ENCODE measurements at regions not wholly inside any gene's neighbourhood (a gene's known extent, or its start where the extent isn't known, plus 50 kb on each side); places are given as distances from the start of the nearest gene placed in this dataset.
"Not testable (repeated sequence)": the region's sequence is repeated elsewhere in the genome, so short reads cannot be mapped to it uniquely, and the experiment has no call there.

- H3K27me3 Mint-ChIP-seq (ENCODE audit: low read depth) = no peaks in the 10 kb centered on the region
- no peak overlapping the region for H3K27ac Mint-ChIP-seq
- no peaks in the 10 kb centered on the region for H3K9me3 Mint-ChIP-seq
- no peak for DNase-seq
- H3K4me1 Mint-ChIP-seq (ENCODE audit: low read depth) = no peaks in the 10 kb centered on the region
- no peak overlapping the region for H3K4me3 Mint-ChIP-seq
- no peaks in the 10 kb centered on the region for H3K36me3 Mint-ChIP-seq (ENCODE audit: low read depth)
- CTCF ChIA-PET = no interaction called here
- intact Hi-C loops (cut with micrococcal nuclease) = no loop called here
Observed at GRCh38 chr5:153372425-153373129, 117.9 kb upstream of the GRIA1 start.

- no peak for DNase-seq
- Mint-ChIP-seq H3K9me3 (no peaks in the 10 kb centered on the region), H3K4me1 (ENCODE audit: low read depth) (no peaks in the 10 kb centered on the region), H3K4me3 (no peak overlapping the region), H3K27me3 (ENCODE audit: low read depth) (no peaks in the 10 kb centered on the region), H3K27ac (no peak overlapping the region), H3K36me3 (ENCODE audit: low read depth) (no peaks in the 10 kb centered on the region)
- intact Hi-C loops (cut with micrococcal nuclease) = no loop called here
- CTCF ChIA-PET = no interaction called here
Observed at GRCh38 chr5:153373130-153373498, 117.4 kb upstream of the GRIA1 start.

GRCh38 chr5:153381630-153382029 is 108.8 kb upstream of the GRIA1 start:
- H3K4me1 Mint-ChIP-seq (ENCODE audit: low read depth); H3K36me3 Mint-ChIP-seq (ENCODE audit: low read depth); H3K27ac Mint-ChIP-seq; H3K27me3 Mint-ChIP-seq (ENCODE audit: low read depth); intact Hi-C loops (cut with micrococcal nuclease); H3K9me3 Mint-ChIP-seq; H3K4me3 Mint-ChIP-seq; DNase-seq; CTCF ChIA-PET: not testable (repeated sequence)

- Mint-ChIP-seq H3K4me1 (ENCODE audit: low read depth) (no peaks in the 10 kb centered on the region), H3K9me3 (peaks cover 5% of the 10 kb centered on the region), H3K4me3 (no peak overlapping the region), H3K27ac (no peak overlapping the region), H3K27me3 (ENCODE audit: low read depth) (no peaks in the 10 kb centered on the region), H3K36me3 (ENCODE audit: low read depth) (no peaks in the 10 kb centered on the region)
- no peak for DNase-seq
- intact Hi-C loops (cut with micrococcal nuclease) = no loop called here
- CTCF ChIA-PET = no interaction called here
Observed at GRCh38 chr5:153390569-153390968, 99.9 kb upstream of the GRIA1 start.

- Mint-ChIP-seq H3K36me3 (ENCODE audit: low read depth) (no peaks in the 10 kb centered on the region), H3K9me3 (no peaks in the 10 kb centered on the region), H3K4me3 (no peak overlapping the region), H3K27ac (no peak overlapping the region), H3K4me1 (ENCODE audit: low read depth) (no peaks in the 10 kb centered on the region), H3K27me3 (ENCODE audit: low read depth) (no peaks in the 10 kb centered on the region)
- CTCF ChIA-PET = no interaction called here
- no peak for DNase-seq
- intact Hi-C loops (cut with micrococcal nuclease) = no loop called here
Observed at GRCh38 chr5:153399595-153399994, 90.9 kb upstream of the GRIA1 start.

- CTCF ChIA-PET = no interaction called here
- Mint-ChIP-seq H3K4me1 (ENCODE audit: low read depth) (no peaks in the 10 kb centered on the region), H3K27ac (no peak overlapping the region), H3K9me3 (no peaks in the 10 kb centered on the region), H3K27me3 (ENCODE audit: low read depth) (no peaks in the 10 kb centered on the region), H3K4me3 (no peak overlapping the region), H3K36me3 (ENCODE audit: low read depth) (no peaks in the 10 kb centered on the region)
- no peak for DNase-seq
- intact Hi-C loops (cut with micrococcal nuclease) = no loop called here
Observed at GRCh38 chr5:153400931-153401330, 89.5 kb upstream of the GRIA1 start.

GRCh38 chr5:153402550-153402949 is 87.9 kb upstream of the GRIA1 start:
- no peak for DNase-seq
- Mint-ChIP-seq H3K27me3 (ENCODE audit: low read depth) (peaks cover 2% of the 10 kb centered on the region), H3K36me3 (ENCODE audit: low read depth) (no peaks in the 10 kb centered on the region), H3K4me3 (no peak overlapping the region), H3K9me3 (no peaks in the 10 kb centered on the region), H3K27ac (no peak overlapping the region), H3K4me1 (ENCODE audit: low read depth) (no peaks in the 10 kb centered on the region)
- intact Hi-C loops (cut with micrococcal nuclease) = no loop called here
- CTCF ChIA-PET = no interaction called here

- Mint-ChIP-seq H3K36me3 (ENCODE audit: low read depth) (no peaks in the 10 kb centered on the region), H3K27ac (no peak overlapping the region), H3K27me3 (ENCODE audit: low read depth) (peaks cover 4% of the 10 kb centered on the region), H3K9me3 (no peaks in the 10 kb centered on the region), H3K4me1 (ENCODE audit: low read depth) (no peaks in the 10 kb centered on the region), H3K4me3 (no peak overlapping the region)
- DNase-seq = no peak
- CTCF ChIA-PET = no interaction called here
- intact Hi-C loops (cut with micrococcal nuclease) = no loop called here
Observed at GRCh38 chr5:153403470-153403869, 87.0 kb upstream of the GRIA1 start.

- H3K27ac Mint-ChIP-seq = no peak overlapping the region
- CTCF ChIA-PET = interaction anchor here (1.5 kb wide), 1 partner anchor 307 kb away, joined by 5 read pairs; no protein-coding TSS in a partner anchor
- peaks cover 4% of the 10 kb centered on the region for H3K27me3 Mint-ChIP-seq (ENCODE audit: low read depth)
- no peaks in the 10 kb centered on the region for H3K36me3 Mint-ChIP-seq (ENCODE audit: low read depth)
- no peaks in the 10 kb centered on the region for H3K9me3 Mint-ChIP-seq
- no peaks in the 10 kb centered on the region for H3K4me1 Mint-ChIP-seq (ENCODE audit: low read depth)
- DNase-seq = no peak
- H3K4me3 Mint-ChIP-seq = no peak overlapping the region
- intact Hi-C loops (cut with micrococcal nuclease) = no loop called here
Observed at GRCh38 chr5:153404747-153405146, 85.7 kb upstream of the GRIA1 start.

- no peak overlapping the region for H3K4me3 Mint-ChIP-seq
- peaks cover 9% of the 10 kb centered on the region for H3K9me3 Mint-ChIP-seq
- intact Hi-C loops (cut with micrococcal nuclease) = no loop called here
- H3K36me3 Mint-ChIP-seq (ENCODE audit: low read depth) = no peaks in the 10 kb centered on the region
- no peaks in the 10 kb centered on the region for H3K27me3 Mint-ChIP-seq (ENCODE audit: low read depth)
- CTCF ChIA-PET = no interaction called here
- H3K27ac Mint-ChIP-seq = no peak overlapping the region
- no peaks in the 10 kb centered on the region for H3K4me1 Mint-ChIP-seq (ENCODE audit: low read depth)
- DNase-seq = no peak
Observed at GRCh38 chr5:153421676-153422075, 68.8 kb upstream of the GRIA1 start.

- intact Hi-C loops (cut with micrococcal nuclease) = no loop called here
- no peaks in the 10 kb centered on the region for H3K4me1 Mint-ChIP-seq (ENCODE audit: low read depth)
- no peaks in the 10 kb centered on the region for H3K27me3 Mint-ChIP-seq (ENCODE audit: low read depth)
- CTCF ChIA-PET = no interaction called here
- no peak overlapping the region for H3K27ac Mint-ChIP-seq
- H3K36me3 Mint-ChIP-seq (ENCODE audit: low read depth) = no peaks in the 10 kb centered on the region
- DNase-seq = peak; percentile 9
- no peak overlapping the region for H3K4me3 Mint-ChIP-seq
- peaks cover 4% of the 10 kb centered on the region for H3K9me3 Mint-ChIP-seq
Observed at GRCh38 chr5:153425914-153426313, 64.6 kb upstream of the GRIA1 start.

GRCh38 chr5:153429761-153430380 is 60.6 kb upstream of the GRIA1 start:
- intact Hi-C loops (cut with micrococcal nuclease) = no loop called here
- no peaks in the 10 kb centered on the region for H3K4me1 Mint-ChIP-seq (ENCODE audit: low read depth)
- H3K27me3 Mint-ChIP-seq (ENCODE audit: low read depth) = no peaks in the 10 kb centered on the region
- peak overlapping the region; percentile 37 for H3K27ac Mint-ChIP-seq
- peaks cover 1% of the 10 kb centered on the region for H3K9me3 Mint-ChIP-seq
- CTCF ChIA-PET = no interaction called here
- no peak overlapping the region for H3K4me3 Mint-ChIP-seq
- DNase-seq = peak; percentile 17
- H3K36me3 Mint-ChIP-seq (ENCODE audit: low read depth) = no peaks in the 10 kb centered on the region

GRCh38 chr5:153432583-153432982 is 57.9 kb upstream of the GRIA1 start:
- no peak for DNase-seq
- no peak overlapping the region for H3K4me3 Mint-ChIP-seq
- H3K4me1 Mint-ChIP-seq (ENCODE audit: low read depth) = no peaks in the 10 kb centered on the region
- no peak overlapping the region for H3K27ac Mint-ChIP-seq
- no peaks in the 10 kb centered on the region for H3K36me3 Mint-ChIP-seq (ENCODE audit: low read depth)
- CTCF ChIA-PET = interaction anchor here (0.6 kb wide), 1 partner anchor 10 kb away, joined by 4 read pairs; no protein-coding TSS in a partner anchor
- peaks cover 1% of the 10 kb centered on the region for H3K9me3 Mint-ChIP-seq
- no peaks in the 10 kb centered on the region for H3K27me3 Mint-ChIP-seq (ENCODE audit: low read depth)
- intact Hi-C loops (cut with micrococcal nuclease) = no loop called here

Measured in activated naive CD4-positive, alpha-beta T cell treated with anti-CD3 and anti-CD28 coated beads for 36 hours (primary cell).